OCI-LY3 (cell line): ENCODE measurements at regions not wholly inside any gene's neighbourhood (a gene's known extent, or its start where the extent isn't known, plus 50 kb on each side); places are given as distances from the start of the nearest gene placed in this dataset.

ENCODE experiments used
- CTCF ChIP-seq: fragments of 200-600, 300-600 bp; sonication (generic); IDR thresholded peaks from 2 replicates; pipeline ENCODE4 v1.5.1; 2014; ENCODE audit warnings: antibody characterized with exemption, low read length, low read depth
- EZH2phosphoT487 ChIP-seq: fragments of 200-600 bp; shearing (Covaris generic); IDR thresholded peaks from 2 replicates; pipeline ENCODE4 v1.6.1; 2018; ENCODE audit warnings: antibody characterized with exemption, mixed run types, low read depth

- no peak for TF ChIP-seq CTCF
- no peak for TF ChIP-seq EZH2phosphoT487
These were observed 597.3 kb upstream of the TYRP1 start for GRCh38 chr9:12095931-12096330.
